SK-N-SH treated with all-trans-retinoic acid at 6 μM for 48 hours (cell line): ENCODE measurements at regions not wholly inside any gene's neighbourhood (a gene's known extent, or its start where the extent isn't known, plus 50 kb on each side); places are given as distances from the start of the nearest gene placed in this dataset.

ENCODE experiments used
- CSRNP3 ChIP-seq: fragments of 250-450 bp; sonication (Bioruptor Pico); IDR thresholded peaks from 2 replicates; pipeline ENCODE4 v1.5.1; 2021; ENCODE audit warnings: mild to moderate bottlenecking, moderate library complexity
- ISL1 ChIP-seq: fragments of 250-450 bp; sonication (Bioruptor Pico); IDR thresholded peaks from 2 replicates; pipeline ENCODE4 v2.1.2; 2022; ENCODE audit warnings: mild to moderate bottlenecking, moderate library complexity
- OSR1 ChIP-seq: fragments of 250-450 bp; sonication (Bioruptor Pico); IDR thresholded peaks from 2 replicates; pipeline ENCODE4 v1.8.0; 2022; ENCODE audit warnings: moderate library complexity, mild to moderate bottlenecking, inconsistent platforms
- RARB ChIP-seq: fragments of 250-450 bp; sonication (Bioruptor Pico); IDR thresholded peaks from 2 replicates; pipeline ENCODE4 v1.8.0; 2021; ENCODE audit warnings: mild to moderate bottlenecking, moderate library complexity
- TOX ChIP-seq: fragments of 250-450 bp; sonication (Bioruptor Pico); IDR thresholded peaks from 2 replicates; pipeline ENCODE4 v1.8.0; 2021; ENCODE audit warnings: mild to moderate bottlenecking, moderate library complexity, borderline replicate concordance
- ZFP3 ChIP-seq: fragments of 250-450 bp; sonication (Bioruptor Pico); IDR thresholded peaks from 2 replicates; pipeline ENCODE4 v1.5.0; 2020; ENCODE audit warnings: mild to moderate bottlenecking, moderate library complexity
- ZNF70 ChIP-seq: fragments of 450-650 bp; formaldehyde crosslinking; IDR thresholded peaks from 2 replicates; pipeline ENCODE4 v1.5.0; 2020; ENCODE audit warnings: mild to moderate bottlenecking, moderate library complexity
- ZNF8 ChIP-seq: fragments of 450-650 bp; formaldehyde crosslinking; IDR thresholded peaks from 2 replicates; pipeline ENCODE4 v1.5.0; 2020; ENCODE audit warnings: mild to moderate bottlenecking, moderate library complexity
- TF ChIP-seq, protein P1 (sequence below): fragments of 250-450 bp; sonication (Bioruptor Pico); IDR thresholded peaks from 2 replicates; pipeline ENCODE4 v1.8.0; 2020; ENCODE audit warnings: mild to moderate bottlenecking, moderate library complexity, borderline replicate concordance

- no peak for TF ChIP-seq ZNF70 (CRISPR knock-in tag)
- no peak for TF ChIP-seq RARB
- TF ChIP-seq, protein P1, sequence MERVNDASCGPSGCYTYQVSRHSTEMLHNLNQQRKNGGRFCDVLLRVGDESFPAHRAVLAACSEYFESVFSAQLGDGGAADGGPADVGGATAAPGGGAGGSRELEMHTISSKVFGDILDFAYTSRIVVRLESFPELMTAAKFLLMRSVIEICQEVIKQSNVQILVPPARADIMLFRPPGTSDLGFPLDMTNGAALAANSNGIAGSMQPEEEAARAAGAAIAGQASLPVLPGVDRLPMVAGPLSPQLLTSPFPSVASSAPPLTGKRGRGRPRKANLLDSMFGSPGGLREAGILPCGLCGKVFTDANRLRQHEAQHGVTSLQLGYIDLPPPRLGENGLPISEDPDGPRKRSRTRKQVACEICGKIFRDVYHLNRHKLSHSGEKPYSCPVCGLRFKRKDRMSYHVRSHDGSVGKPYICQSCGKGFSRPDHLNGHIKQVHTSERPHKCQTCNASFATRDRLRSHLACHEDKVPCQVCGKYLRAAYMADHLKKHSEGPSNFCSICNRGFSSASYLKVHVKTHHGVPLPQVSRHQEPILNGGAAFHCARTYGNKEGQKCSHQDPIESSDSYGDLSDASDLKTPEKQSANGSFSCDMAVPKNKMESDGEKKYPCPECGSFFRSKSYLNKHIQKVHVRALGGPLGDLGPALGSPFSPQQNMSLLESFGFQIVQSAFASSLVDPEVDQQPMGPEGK (CRISPR knock-in tag): no peak
- TF ChIP-seq ZFP3: no peak
- no peak for TF ChIP-seq ISL1
- no peak for TF ChIP-seq ZNF8 (CRISPR knock-in tag)
- TF ChIP-seq OSR1: no peak
- no peak for TF ChIP-seq CSRNP3
- no peak for TF ChIP-seq TOX (CRISPR knock-in tag)
Measured at GRCh38 chr10:90464329-90464728, 393.5 kb downstream of the HTR7 start.
